ENCODE measurements at regions not wholly inside any gene's neighbourhood (a gene's known extent, or its start where the extent isn't known, plus 50 kb on each side); places are given as distances from the start of the nearest gene placed in this dataset.

GRCh38 chr14:31988244-31988643 lies 88.9 kb upstream of the ARHGAP5 start:
- DNase-seq (ENCODE audit: low spot score), result no peak
- in situ Hi-C loops (cut with MboI; ENCODE audit: low sequenced_read_pairs, unreplicated experiment), result no loop called here

GRCh38 chr14:31990183-31990857 lies 86.8 kb upstream of the ARHGAP5 start:
- no peak for DNase-seq (ENCODE audit: low spot score)

More at GRCh38 chr14:31988244-31988643, 88.9 kb upstream of the ARHGAP5 start:
- no peak for TF ChIP-seq CTCF (IDR thresholded peaks at IDR 0.05; ENCODE audit: borderline replicate concordance, control extremely low read depth, extremely low read depth, insufficient read depth, missing control alignments)

GRCh38 chr14:31990926-31991572 lies 86.1 kb upstream of the ARHGAP5 start:
- no peak for TF ChIP-seq CTCF (IDR thresholded peaks at IDR 0.05; ENCODE audit: borderline replicate concordance, control extremely low read depth, extremely low read depth, insufficient read depth, missing control alignments)
- no peak for DNase-seq (ENCODE audit: low spot score)
- in situ Hi-C loops (cut with MboI; ENCODE audit: low sequenced_read_pairs, unreplicated experiment), result no loop called here

More at GRCh38 chr14:31990183-31990857, 86.8 kb upstream of the ARHGAP5 start:
- TF ChIP-seq CTCF (IDR thresholded peaks at IDR 0.05; ENCODE audit: borderline replicate concordance, control extremely low read depth, extremely low read depth, insufficient read depth, missing control alignments), result no peak
- in situ Hi-C loops (cut with MboI; ENCODE audit: low sequenced_read_pairs, unreplicated experiment), result no loop called here

- no peak for DNase-seq (ENCODE audit: low spot score)
- in situ Hi-C loops (cut with MboI; ENCODE audit: low sequenced_read_pairs, unreplicated experiment), result no loop called here
- no peak for TF ChIP-seq CTCF (IDR thresholded peaks at IDR 0.05; ENCODE audit: borderline replicate concordance, control extremely low read depth, extremely low read depth, insufficient read depth, missing control alignments)
These were observed 85.1 kb upstream of the ARHGAP5 start for GRCh38 chr14:31992011-31992447.

- in situ Hi-C loops (cut with MboI; ENCODE audit: low sequenced_read_pairs, unreplicated experiment), result no loop called here
- no peak for TF ChIP-seq CTCF (IDR thresholded peaks at IDR 0.05; ENCODE audit: borderline replicate concordance, control extremely low read depth, extremely low read depth, insufficient read depth, missing control alignments)
- DNase-seq (ENCODE audit: low spot score), result no peak
These were observed 83.6 kb upstream of the ARHGAP5 start for GRCh38 chr14:31993521-31993951.

- no peak for DNase-seq (ENCODE audit: low spot score)
These were observed 82.6 kb upstream of the ARHGAP5 start for GRCh38 chr14:31994391-31995033.

More at GRCh38 chr14:31994391-31995033, 82.6 kb upstream of the ARHGAP5 start:
- in situ Hi-C loops (cut with MboI; ENCODE audit: low sequenced_read_pairs, unreplicated experiment), result no loop called here
- TF ChIP-seq CTCF (IDR thresholded peaks at IDR 0.05; ENCODE audit: borderline replicate concordance, control extremely low read depth, extremely low read depth, insufficient read depth, missing control alignments), result no peak
